ENCODE measurements at regions not wholly inside any gene's neighbourhood (a gene's known extent, or its start where the extent isn't known, plus 50 kb on each side); places are given as distances from the start of the nearest gene placed in this dataset.

DNA sequence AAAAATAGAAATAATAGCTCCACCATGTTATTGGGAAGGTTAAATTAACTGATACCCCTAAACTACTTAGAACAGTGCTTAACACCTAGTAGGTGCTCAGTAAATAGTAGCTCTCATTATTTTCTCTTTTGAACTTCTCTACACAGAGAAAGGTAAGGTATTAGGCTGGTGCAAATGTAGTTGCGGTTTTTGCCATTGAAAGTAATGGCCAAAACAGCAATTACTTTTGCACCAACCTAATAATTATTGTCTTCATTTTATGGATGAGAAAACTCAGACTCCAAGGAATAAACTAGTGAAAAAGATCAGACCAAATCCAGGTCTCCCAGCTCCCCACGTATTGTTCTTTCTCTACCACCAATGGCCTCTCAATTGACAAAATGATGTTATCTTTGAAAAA, 157.2 kb upstream of the TMPO start:
- no peak for DNase-seq

DNA sequence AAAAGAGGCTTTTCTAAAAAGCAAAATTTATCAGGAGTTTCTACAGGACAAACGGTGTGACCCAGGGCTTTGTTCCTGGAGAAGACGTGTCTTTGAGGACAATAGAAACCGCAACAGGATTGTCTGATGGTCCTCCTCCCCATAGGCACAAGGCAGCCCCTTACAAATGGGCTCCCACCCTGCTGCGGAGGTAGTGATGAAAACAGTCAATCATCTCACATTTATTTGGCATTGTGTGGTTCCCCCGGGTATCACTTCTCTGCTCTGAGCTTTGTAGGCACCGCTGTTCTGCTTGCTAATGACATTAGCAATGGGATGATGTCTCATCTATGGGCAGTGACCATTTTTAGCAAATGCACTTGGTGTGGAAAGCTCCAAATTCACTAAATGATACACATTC, 155.5 kb upstream of the TMPO start:
- no peak for DNase-seq

- DNase-seq, result no peak
Observed at GRCh38 chr12:98360401-98360800, 155.0 kb upstream of the TMPO start.

DNA sequence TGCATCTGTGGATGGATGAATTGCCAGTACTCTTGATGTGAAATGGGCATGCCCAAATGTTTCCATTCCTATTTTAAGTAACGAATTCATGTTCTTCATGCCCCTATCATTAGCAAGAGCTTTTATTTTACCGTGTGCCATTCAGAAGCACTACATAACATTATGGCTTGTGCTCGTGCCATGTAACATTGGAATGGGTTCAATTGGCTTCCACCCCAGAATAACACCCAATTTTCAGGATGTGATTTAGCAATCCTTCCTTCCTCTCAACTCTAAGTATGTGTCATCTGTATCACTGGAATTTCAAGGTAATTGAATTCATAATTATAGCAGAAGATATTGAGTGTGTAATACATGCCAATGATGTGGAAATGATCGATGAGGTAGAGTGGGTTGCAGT, 145.8 kb upstream of the TMPO start:
- no peak for DNase-seq

DNA sequence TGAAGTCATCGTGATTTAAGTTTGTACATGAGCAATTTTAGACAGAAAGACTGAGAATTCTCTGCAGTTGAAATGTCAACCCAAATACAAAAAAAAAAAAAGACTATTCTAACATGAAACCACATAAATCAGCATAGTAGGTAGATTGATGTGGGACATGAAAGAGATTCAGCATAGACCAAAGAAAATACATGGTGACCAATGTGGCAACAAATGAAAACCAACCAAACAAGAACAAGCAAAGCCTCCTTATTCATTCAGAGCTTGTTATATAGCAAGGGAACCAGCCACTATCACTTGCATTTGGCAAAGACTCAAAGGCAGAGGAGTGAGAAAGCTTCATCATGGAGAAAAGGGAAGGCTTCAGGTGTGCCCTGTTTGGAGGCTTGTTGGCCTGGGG, 144.4 kb upstream of the TMPO start:
- no peak for DNase-seq

GRCh38 chr12:98371419-98371818, 144.0 kb upstream of the TMPO start:
- no peak for DNase-seq

DNA sequence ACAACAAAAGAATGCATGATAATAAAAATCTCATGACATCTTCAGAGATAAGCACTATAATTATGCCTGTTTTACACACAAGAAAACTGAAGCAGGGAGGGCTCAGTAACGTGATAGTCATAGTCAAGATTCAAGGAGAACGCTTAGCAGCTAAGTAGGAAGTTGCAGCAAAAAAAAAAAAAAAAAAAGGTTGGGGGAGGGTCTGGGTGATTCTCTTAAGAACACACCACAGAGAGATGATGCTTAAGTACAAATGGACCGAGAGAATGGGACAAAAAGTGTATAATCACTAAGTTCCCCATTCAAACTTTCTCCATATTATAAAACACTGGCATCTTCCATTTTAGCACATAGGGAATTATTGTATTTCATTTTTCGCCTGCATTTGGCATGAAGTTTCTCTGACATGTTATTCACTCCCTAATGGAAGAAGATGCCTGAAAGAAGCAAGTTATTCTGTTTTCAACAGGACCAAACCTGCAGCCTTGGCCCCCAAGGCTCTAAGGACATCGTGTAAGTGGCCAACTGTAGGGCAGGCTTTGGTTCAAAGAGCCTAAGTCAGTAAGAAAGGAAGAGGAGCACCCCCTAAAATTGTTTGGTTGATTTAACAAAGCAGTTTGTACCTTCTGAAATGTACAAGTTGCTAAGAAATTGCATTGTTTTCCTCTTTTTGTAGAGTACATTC, 142.9 kb upstream of the TMPO start:
- no peak for DNase-seq

DNA sequence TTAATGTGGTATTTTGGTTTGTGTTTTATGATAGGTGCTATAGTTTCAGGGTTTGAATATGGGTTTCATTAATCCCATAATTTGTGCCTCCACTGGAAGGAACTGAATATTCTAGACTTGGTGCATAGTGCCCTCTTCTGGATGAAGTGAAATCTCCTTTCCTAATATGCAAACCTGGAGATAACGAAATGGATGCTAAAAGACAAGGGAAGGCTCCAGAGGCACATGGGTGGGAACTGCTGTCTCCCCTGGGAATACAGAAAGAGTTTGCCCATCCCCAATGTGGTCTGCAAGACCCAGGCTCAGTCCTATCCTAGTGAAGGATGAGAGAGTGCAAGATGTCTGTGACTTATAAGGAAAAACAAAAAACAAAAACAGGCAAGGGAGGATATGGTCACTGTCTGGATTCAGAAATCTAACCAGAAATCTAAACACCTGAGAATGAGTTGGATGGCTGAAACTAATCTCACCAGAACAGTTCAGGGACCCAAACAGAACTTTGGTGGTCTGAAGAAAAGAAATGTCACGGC, 142.3 kb upstream of the TMPO start:
- peak; percentile 49 for DNase-seq

GRCh38 chr12:98374007-98374406, 141.4 kb upstream of the TMPO start:
- no peak for DNase-seq

DNA sequence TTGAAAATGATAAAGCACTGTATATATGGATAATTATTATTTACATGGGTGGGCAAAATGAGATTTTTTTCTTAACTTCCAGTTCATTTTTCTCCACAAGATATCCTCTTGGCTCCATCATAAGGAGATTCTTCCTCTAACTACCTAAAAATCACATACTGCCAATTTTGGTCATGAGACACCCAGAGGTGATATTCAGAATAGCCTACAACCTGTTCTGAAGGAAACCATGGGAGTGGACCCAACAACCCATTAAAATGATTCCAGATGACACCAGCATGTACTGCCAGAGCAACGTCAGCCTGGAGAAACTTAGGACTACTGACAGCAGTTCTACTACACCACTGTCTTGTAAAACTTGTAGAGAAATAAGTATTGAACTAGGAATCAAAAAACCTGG, 136.3 kb upstream of the TMPO start:
- DNase-seq, result no peak

GRCh38 chr12:98385641-98386040, 129.7 kb upstream of the TMPO start:
- no peak for DNase-seq

- DNase-seq, result no peak
Observed at GRCh38 chr12:98387444-98387843, 127.9 kb upstream of the TMPO start.

DNA sequence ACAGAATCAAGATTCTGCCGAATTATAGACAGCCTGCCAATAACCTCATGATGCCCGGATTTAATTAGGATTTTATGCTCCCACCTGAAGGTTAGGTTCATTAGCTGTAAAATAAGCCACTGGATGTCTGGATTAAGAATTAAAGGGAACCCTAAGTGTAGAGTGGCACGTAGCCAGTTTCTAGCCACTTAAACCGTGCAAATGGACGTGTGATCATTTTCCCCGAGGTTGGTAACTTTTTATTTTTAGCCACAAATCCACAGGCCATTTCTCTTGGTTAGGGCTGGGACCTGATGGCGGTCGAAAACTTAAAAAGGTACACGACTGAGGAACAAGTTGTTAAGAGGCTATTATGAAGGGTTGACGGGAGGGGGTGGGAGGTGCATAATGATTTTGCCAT, 127.3 kb upstream of the TMPO start:
- DNase-seq, result peak; percentile 78

DNA sequence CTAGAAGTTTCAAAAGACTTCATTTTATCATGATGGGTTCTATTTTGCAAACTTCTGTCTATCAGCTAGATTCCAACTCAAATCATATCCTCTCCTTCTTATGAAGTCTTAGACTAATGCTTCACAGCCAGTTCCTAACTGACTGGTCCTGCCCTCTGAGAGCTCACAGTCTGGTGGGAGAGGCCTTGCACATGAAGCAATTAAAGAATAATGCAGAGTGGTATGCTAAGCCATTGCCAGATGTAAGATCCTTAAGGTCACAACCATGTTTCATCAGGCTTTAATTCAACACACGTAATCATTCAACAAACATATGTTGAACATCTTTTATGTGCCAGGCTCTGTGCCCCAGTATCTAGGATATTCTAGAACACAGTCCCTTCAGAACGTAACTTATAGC, 125.8 kb upstream of the TMPO start:
- no peak for DNase-seq

- DNase-seq, result peak; percentile 66
Observed at GRCh38 chr12:98397323-98398105, 117.9 kb upstream of the TMPO start.

GRCh38 chr12:98399532-98399931, 115.9 kb upstream of the TMPO start:
- DNase-seq, result no peak

DNA sequence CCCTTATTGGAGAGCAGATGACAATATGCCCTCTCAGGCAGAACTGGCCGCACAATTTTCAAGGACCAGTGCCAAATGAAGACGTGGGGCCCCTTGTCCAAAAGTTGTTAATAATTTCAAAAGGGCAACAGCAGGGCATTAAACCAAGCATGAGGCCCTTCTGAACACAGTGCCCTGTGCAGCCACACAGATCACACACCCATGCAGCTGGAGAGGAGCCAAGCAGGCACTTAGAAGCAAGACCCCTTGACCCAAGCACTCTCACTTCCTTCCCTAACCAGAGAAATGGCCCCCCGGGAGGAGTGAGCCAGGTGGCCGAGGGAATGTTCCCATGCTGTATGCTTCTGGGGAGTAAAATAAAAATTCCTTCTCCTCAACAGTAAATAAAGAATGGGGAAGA, 114.0 kb upstream of the TMPO start:
- DNase-seq, result peak; percentile 17

DNA sequence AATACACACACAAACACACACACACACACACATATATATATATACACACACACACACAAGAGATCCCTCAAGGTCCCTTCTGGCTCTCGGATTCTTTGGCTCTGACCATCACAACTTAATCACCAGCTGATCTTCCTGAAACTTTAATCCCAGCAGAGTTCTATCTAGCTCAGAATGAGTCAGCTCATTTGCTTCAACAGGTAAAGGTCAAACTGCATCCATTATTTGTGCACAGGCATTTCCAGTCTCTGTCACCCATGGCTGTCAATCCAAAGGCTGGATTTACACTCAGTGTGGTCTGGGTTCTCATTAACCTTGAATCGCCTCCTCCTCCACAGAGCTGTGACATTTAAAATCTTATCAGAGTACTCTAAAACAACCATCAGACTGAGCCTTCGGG, 113.3 kb upstream of the TMPO start:
- DNase-seq, result no peak

GRCh38 chr12:98402671-98403070, 112.7 kb upstream of the TMPO start:
- no peak for DNase-seq

- no peak for DNase-seq
Observed at GRCh38 chr12:98403385-98403784, 112.0 kb upstream of the TMPO start.

DNA sequence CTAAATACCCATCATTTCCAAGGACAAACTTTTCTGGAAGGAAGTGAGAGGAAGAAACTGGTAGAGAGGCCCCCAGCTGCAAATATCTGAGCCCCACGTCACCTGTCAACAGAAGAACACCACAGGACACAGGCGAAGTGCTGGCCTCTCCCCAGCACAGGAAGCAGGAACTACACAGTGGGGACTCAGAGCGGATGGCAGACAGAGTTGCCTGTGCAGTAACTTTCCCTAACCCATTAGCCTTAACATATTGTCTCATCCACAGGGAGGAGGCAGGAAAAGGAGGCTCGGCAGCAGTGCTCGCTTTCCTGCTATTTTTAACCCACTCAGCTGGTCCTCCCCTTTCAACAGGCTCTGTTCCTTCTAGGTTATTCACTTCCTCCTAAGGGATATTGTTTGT, 111.5 kb upstream of the TMPO start:
- no peak for DNase-seq

- no peak for DNase-seq
Observed at GRCh38 chr12:98405805-98406366, 109.5 kb upstream of the TMPO start.

GRCh38 chr12:98406378-98406777, 109.0 kb upstream of the TMPO start:
- no peak for DNase-seq

DNA sequence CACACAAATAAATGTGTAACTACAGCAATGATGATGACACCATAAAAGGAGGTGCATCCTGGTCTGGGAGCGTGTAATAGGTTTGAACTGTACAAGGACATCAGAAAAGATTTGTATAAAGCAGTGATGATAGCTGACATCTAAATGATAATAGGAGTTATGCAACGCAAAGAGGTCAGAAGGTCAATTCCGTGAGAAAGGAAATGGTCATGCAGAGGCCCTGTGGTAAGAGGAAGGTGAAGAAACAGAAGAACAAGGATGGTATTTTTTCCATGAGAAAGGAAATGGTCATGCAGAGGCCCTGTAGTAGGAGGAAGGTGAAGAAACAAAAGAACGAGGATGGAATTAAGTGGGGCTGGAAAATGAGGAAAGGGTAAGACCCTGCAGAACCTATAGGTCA, 106.7 kb upstream of the TMPO start:
- DNase-seq, result no peak
